ENCODE measurements at regions not wholly inside any gene's neighbourhood (a gene's known extent, or its start where the extent isn't known, plus 50 kb on each side); places are given as distances from the start of the nearest gene placed in this dataset.

- TF ChIP-seq RAD21 (IDR thresholded peaks at IDR 0.05; ENCODE audit: low read length) (no peak), POLR2AphosphoS5 (IDR thresholded peaks at IDR 0.05; ENCODE audit: low read depth, low read length) (no peak), YY1 (IDR thresholded peaks at IDR 0.05; ENCODE audit: low read depth) (no peak), CTCF (IDR thresholded peaks at IDR 0.05) (no peak), MAX (IDR thresholded peaks at IDR 0.05; ENCODE audit: low read depth) (no peak), FOSL2 (IDR thresholded peaks at IDR 0.05; ENCODE audit: borderline replicate concordance, low read depth) (no peak), CHD2 (IDR thresholded peaks at IDR 0.05; ENCODE audit: low read length, partially characterized antibody) (no peak), GABPA (IDR thresholded peaks at IDR 0.05; ENCODE audit: low read depth) (no peak), MXI1 (IDR thresholded peaks at IDR 0.05; ENCODE audit: low read depth, low read length) (no peak), USF2 (IDR thresholded peaks at IDR 0.05; ENCODE audit: borderline replicate concordance, low read depth, low read length) (no peak), EP300 (IDR thresholded peaks at IDR 0.05; ENCODE audit: borderline replicate concordance in 1 of 2, low read depth in 1 of 2, low read length in 1 of 2) (no peak), IRF3 (IDR thresholded peaks at IDR 0.05; ENCODE audit: low read depth, low read length) (no peak)
Measured at GRCh38 chr3:84742915-84743425, 215.8 kb upstream of the CADM2 start.
